Right lung (tissue), 2 donors: ENCODE measurements at regions not wholly inside any gene's neighbourhood (a gene's known extent, or its start where the extent isn't known, plus 50 kb on each side); places are given as distances from the start of the nearest gene placed in this dataset.

ENCODE experiments used
- DNase-seq, 2 donors: peaks; one replicate each; pipeline ENCODE4 v3.0.0-alpha.2; 2013

- DNase-seq = no peak
Measured at GRCh38 chr5:106882035-106882434, 788.7 kb downstream of the EFNA5 start.

GRCh38 chr5:106880656-106881055 is 790.1 kb downstream of the EFNA5 start:
- DNase-seq = no peak

- DNase-seq = no peak
Measured at GRCh38 chr5:106877881-106878280, 792.9 kb downstream of the EFNA5 start.

GRCh38 chr5:106876665-106877194 is 794.0 kb downstream of the EFNA5 start:
- DNase-seq = no peak

- DNase-seq = no peak
Measured at GRCh38 chr5:106876298-106876622, 794.5 kb downstream of the EFNA5 start.

GRCh38 chr5:106875591-106876297 is 795.0 kb downstream of the EFNA5 start:
- DNase-seq = no peak

- DNase-seq = no peak
Measured at GRCh38 chr5:106874974-106875373, 795.8 kb downstream of the EFNA5 start.

GRCh38 chr5:106874531-106874930 is 796.2 kb downstream of the EFNA5 start:
- no peak for DNase-seq

- DNase-seq = no peak
Measured at GRCh38 chr5:106873568-106873967, 797.2 kb downstream of the EFNA5 start.

- no peak for DNase-seq
Measured at GRCh38 chr5:106865279-106865678, 805.5 kb downstream of the EFNA5 start.

- DNase-seq = no peak
Measured at GRCh38 chr5:106862450-106863193, 808.1 kb downstream of the EFNA5 start.

GRCh38 chr5:106860398-106861044 is 810.2 kb downstream of the EFNA5 start:
- no peak for DNase-seq

GRCh38 chr5:106858616-106859015 is 812.1 kb downstream of the EFNA5 start:
- DNase-seq = no peak

GRCh38 chr5:106854922-106855321 is 815.8 kb downstream of the EFNA5 start:
- no peak for DNase-seq

GRCh38 chr5:106854105-106854687 is 816.5 kb downstream of the EFNA5 start:
- no peak for DNase-seq

- no peak for DNase-seq
Measured at GRCh38 chr5:106853266-106853665, 817.5 kb downstream of the EFNA5 start.

- DNase-seq = no peak
Measured at GRCh38 chr5:106849266-106849665, 821.5 kb downstream of the EFNA5 start.

- no peak for DNase-seq
Measured at GRCh38 chr5:106843812-106844416, 826.8 kb downstream of the EFNA5 start.

- no peak for DNase-seq
Measured at GRCh38 chr5:106833517-106833916, 837.2 kb downstream of the EFNA5 start.

GRCh38 chr5:106827061-106827460 is 843.7 kb downstream of the EFNA5 start:
- no peak for DNase-seq

GRCh38 chr5:106825374-106825773 is 845.4 kb downstream of the EFNA5 start:
- no peak for DNase-seq

GRCh38 chr5:106822851-106823250 is 847.9 kb downstream of the EFNA5 start:
- no peak for DNase-seq
